PC-9 (cell line): ENCODE measurements at regions not wholly inside any gene's neighbourhood (a gene's known extent, or its start where the extent isn't known, plus 50 kb on each side); places are given as distances from the start of the nearest gene placed in this dataset.
"Not testable (repeated sequence)": the region's sequence is repeated elsewhere in the genome, so short reads cannot be mapped to it uniquely, and the experiment has no call there.

Experiments
- BruUV-seq: library from RNA; stranded (reverse); fragments of 400-500 nt; replicated peaks from 2 replicates; lab custom pipeline; 2021; lab: Mats Ljungman, UMichigan
- CTCF ChIA-PET: fragments of 300-600 bp; sonication (Branson Sonifier 250); formaldehyde crosslinking; loops from one replicate; lab custom pipeline; 2022; ENCODE audit warnings: antibody characterized with exemption; lab: Charles Lee
- POLR2A ChIA-PET: fragments of 300-600 bp; sonication (Branson Sonifier 250); formaldehyde crosslinking; loops from one replicate; lab custom pipeline; 2022; ENCODE audit warnings: antibody characterized with exemption; ENCODE audit not compliant: unreplicated experiment; lab: Charles Lee
- DNase-seq, 2 experiments: peaks; one replicate each; pipeline versions ENCODE4 v3.0.0 to v3.0.0-alpha.2; 2015 to 2022; ENCODE audit warnings: mixed read lengths in 1 of 2
- H2AFZ ChIP-seq: fragments of 200-600 bp; sonication (generic); 2 replicates; pipeline ENCODE4 v1.8.1; 2017; ENCODE audit warnings: antibody characterized with exemption
- H3F3A ChIP-seq: fragments of 200-600 bp; sonication (generic); 2 replicates; pipeline ENCODE4 v1.8.1; 2017; ENCODE audit warnings: antibody characterized with exemption, mild to moderate bottlenecking, low read depth; ENCODE audit not compliant: insufficient read depth
- H3K27ac ChIP-seq: fragments of 200-600 bp; sonication (generic); 2 replicates; pipeline ENCODE4 v1.6.1; 2016; ENCODE audit warnings: mixed run types
- H3K27me3 ChIP-seq: fragments of 200-600 bp; sonication (generic); 2 replicates; pipeline ENCODE4 v1.6.1; 2016; ENCODE audit warnings: low read depth, mixed run types; ENCODE audit not compliant: insufficient read depth
- H3K36me3 ChIP-seq: fragments of 200-600 bp; sonication (generic); 2 replicates; pipeline ENCODE4 v1.6.1; 2016; ENCODE audit warnings: low read depth, mixed run types
- H3K4me1 ChIP-seq: fragments of 200-600 bp; sonication (generic); replicated peaks from 2 replicates; pipeline ENCODE4 v1.6.1; 2016; ENCODE audit warnings: mixed run types; ENCODE audit not compliant: insufficient read depth
- H3K4me2 ChIP-seq: fragments of 200-600 bp; sonication (generic); 2 replicates; pipeline ENCODE4 v1.6.1; 2017; ENCODE audit warnings: mixed run types
- H3K4me3 ChIP-seq: fragments of 200-600 bp; sonication (generic); 2 replicates; pipeline ENCODE4 v1.6.1; 2016; ENCODE audit warnings: mixed run types
- H3K79me2 ChIP-seq: fragments of 200-600 bp; sonication (generic); 2 replicates; pipeline ENCODE4 v1.6.1; 2017; ENCODE audit warnings: low read depth, mixed run types
- H3K9me2 ChIP-seq: fragments of 200-600 bp; sonication (generic); 2 replicates; pipeline ENCODE4 v1.8.1; 2017; ENCODE audit warnings: mild to moderate bottlenecking; ENCODE audit not compliant: insufficient read depth
- H3K9me3 ChIP-seq: fragments of 200-600 bp; sonication (generic); 2 replicates; pipeline ENCODE4 v1.8.1; 2016; ENCODE audit warnings: low read depth; ENCODE audit not compliant: insufficient read depth
- H4K20me1 ChIP-seq: fragments of 200-600 bp; sonication (generic); 2 replicates; pipeline ENCODE4 v1.8.1; 2017; ENCODE audit not compliant: insufficient read depth
- CTCF ChIP-seq: fragments of 200-600 bp; sonication (generic); conservative IDR thresholded peaks from 2 replicates; pipeline ENCODE4 v1.6.1; 2017; ENCODE audit warnings: mixed run types, antibody characterized with exemption, mild to moderate bottlenecking, moderate library complexity
- EZH2 ChIP-seq: fragments of 200-600 bp; sonication (generic); IDR thresholded peaks from 2 replicates; pipeline ENCODE4 v1.8.0; 2017; ENCODE audit warnings: antibody characterized with exemption, low read depth
- intact Hi-C: fragments of 100-400 bp; cut with micrococcal nuclease; formaldehyde crosslinking; loops from one replicate; pipeline ENCODE4 v1.10.0; 2022; ENCODE audit not compliant: unreplicated experiment

GRCh38 chr21:38119793-38120192, 137.0 kb upstream of the KCNJ15 start:
- Histone ChIP-seq H3K4me2 (no peak overlapping the region), H3F3A (no peaks in the 10 kb centered on the region), H3K9me3 (no peaks in the 10 kb centered on the region), H3K27me3 (peaks cover 11% of the 10 kb centered on the region; the same call in 1 of the 2 replicates), H3K79me2 (no peaks in the 10 kb centered on the region), H3K4me3 (no peak overlapping the region), H2AFZ (no peak overlapping the region), H3K27ac (no peak overlapping the region), H3K36me3 (no peaks in the 10 kb centered on the region), H4K20me1 (no peaks in the 10 kb centered on the region), H3K4me1 (no peaks in the 10 kb centered on the region), H3K9me2 (no peaks in the 10 kb centered on the region)
- TF ChIP-seq CTCF, result no peak
- no peak for TF ChIP-seq EZH2
- POLR2A ChIA-PET, result no interaction called here
- CTCF ChIA-PET, result no interaction called here
- no TSS peak for BruUV-seq
- intact Hi-C loops, result loop anchor here (10.0 kb wide), 1 partner anchor 405 kb away; no protein-coding TSS in a partner anchor
- DNase-seq, result no peak

GRCh38 chr21:38120679-38120983, 136.2 kb upstream of the KCNJ15 start:
- not testable (repeated sequence) for H3K36me3 ChIP-seq

GRCh38 chr21:38120984-38121855, 135.6 kb upstream of the KCNJ15 start:
- DNase-seq, result no peak
- Histone ChIP-seq H4K20me1 (no peaks in the 10 kb centered on the region), H3F3A (no peaks in the 10 kb centered on the region), H3K27ac (no peak overlapping the region), H3K9me3 (no peaks in the 10 kb centered on the region), H3K4me3 (no peak overlapping the region), H3K4me2 (no peak overlapping the region), H3K79me2 (no peaks in the 10 kb centered on the region), H3K36me3 (no peaks in the 10 kb centered on the region), H3K4me1 (no peaks in the 10 kb centered on the region), H2AFZ (no peak overlapping the region), H3K27me3 (peaks cover 11% of the 10 kb centered on the region; the same call in 1 of the 2 replicates), H3K9me2 (no peaks in the 10 kb centered on the region)
- TF ChIP-seq EZH2 (no peak), CTCF (no peak)
- ChIA-PET POLR2A (no interaction called here), CTCF (interaction anchor here (0.6 kb wide), 1 partner anchor 97 kb away, joined by 3 read pairs; no protein-coding TSS in a partner anchor)
- intact Hi-C loops, result loop anchor here (10.0 kb wide), 1 partner anchor 406 kb away; no protein-coding TSS in a partner anchor
- no TSS peak for BruUV-seq

More at GRCh38 chr21:38120679-38120983, 136.2 kb upstream of the KCNJ15 start:
- H3K4me2 ChIP-seq, CTCF ChIA-PET, H3K4me3 ChIP-seq, DNase-seq, H3K4me1 ChIP-seq, H3K79me2 ChIP-seq, H3K9me2 ChIP-seq, BruUV-seq, H4K20me1 ChIP-seq, H3K9me3 ChIP-seq, H2AFZ ChIP-seq, H3F3A ChIP-seq, POLR2A ChIA-PET, H3K27ac ChIP-seq: not testable (repeated sequence)
- intact Hi-C loops, result loop anchor here (10.0 kb wide), 1 partner anchor 406 kb away; no protein-coding TSS in a partner anchor
- H3K27me3 ChIP-seq, result peaks cover 11% of the 10 kb centered on the region; the same call in 1 of the 2 replicates
